Gastrocnemius medialis (tissue), 4 donors: ENCODE measurements at regions not wholly inside any gene's neighbourhood (a gene's known extent, or its start where the extent isn't known, plus 50 kb on each side); places are given as distances from the start of the nearest gene placed in this dataset.

Source experiments
- ATAC-seq, 2 donors: fragments of 150-250 bp; one replicate each; pipeline ENCODE4 v1.9.1; 2016
- DNase-seq, 2 donors: peaks; one replicate each; pipeline ENCODE4 v3.0.0-alpha.2; 2019
- H3K27ac ChIP-seq, 4 donors: fragments of 200-600 bp; sonication (generic); 1 replicate in 1 of 4; 2 replicates in 3 of 4; pipeline ENCODE4 v1.5.1; 2016 to 2018; ENCODE audit warnings: mild to moderate bottlenecking in 2 of 4, moderate library complexity in 1 of 4
- H3K27me3 ChIP-seq, 3 donors: fragments of 200-600 bp; sonication (generic) in 2 of 3; 1 replicate in 1 of 3; 2 replicates in 2 of 3; pipeline versions ENCODE4 v1.5.1 to v1.6.0; 2016 to 2019; ENCODE audit warnings: mild to moderate bottlenecking in 1 of 3, moderate library complexity in 1 of 3
- H3K36me3 ChIP-seq, 2 donors: fragments of 200-600 bp; sonication (generic) in 1 of 2; one replicate each; pipeline ENCODE4 v1.5.1; 2017 to 2018
- H3K4me1 ChIP-seq, 2 donors: fragments of 200-600 bp; sonication (generic) in 1 of 2; one replicate each; pipeline ENCODE4 v1.5.1; 2016 to 2017; ENCODE audit warnings: mild to moderate bottlenecking in 2 of 2
- H3K4me3 ChIP-seq, 4 donors: fragments of 200-600 bp; sonication (generic) in 3 of 4; 1 replicate in 1 of 4; 2 replicates in 3 of 4; pipeline ENCODE4 v1.5.1; 2016 to 2019; ENCODE audit warnings: mild to moderate bottlenecking in 2 of 4
- H3K9me3 ChIP-seq, 3 donors: fragments of 200-600 bp; sonication (generic) in 2 of 3; 1 replicate in 1 of 3; 2 replicates in 2 of 3; pipeline ENCODE4 v1.5.1; 2016 to 2019
- CTCF ChIP-seq, 5 experiments: fragments of 450-650 bp in 3 of 5; fragments of 200-600 bp in 2 of 5; sonication (generic) in 2 of 5; IDR thresholded peaks in 4 of 5; conservative IDR thresholded peaks in 1 of 5; 1 replicate in 4 of 5; 2 replicates in 1 of 5; pipeline ENCODE4 v1.5.1; 2016 to 2019; ENCODE audit warnings: antibody characterized with exemption in 5 of 5, mild to moderate bottlenecking in 3 of 5, moderate library complexity in 3 of 5
- POLR2A ChIP-seq, 2 donors: fragments of 450-650 bp; IDR thresholded peaks; one replicate each; pipeline ENCODE4 v1.6.1; 2017; ENCODE audit warnings: antibody characterized with exemption in 2 of 2, mild to moderate bottlenecking in 2 of 2, moderate library complexity in 2 of 2
- in situ Hi-C, 4 donors: fragments of 200-750 bp; cut with MboI; loops; one replicate each; pipeline versions ENCODE4 v1.15.0 to v1.8.0; 2017; ENCODE audit warnings: low sequenced_read_pairs in 4 of 4
- intact Hi-C: fragments of 100-400 bp; cut with DNase I; formaldehyde crosslinking; loops from one replicate; pipeline ENCODE4 v1.15.1; 2023; ENCODE audit warnings: low total_unique reads

GRCh38 chr1:208857465-208857864 is 613.3 kb upstream of the PLXNA2 start:
- no peak for DNase-seq
- in situ Hi-C loops, result no loop called here

GRCh38 chr1:208858738-208859137 is 614.6 kb upstream of the PLXNA2 start:
- in situ Hi-C loops, result no loop called here
- Histone ChIP-seq H3K27me3 (no peaks in the 10 kb centered on the region), H3K4me3 (no peak overlapping the region), H3K9me3 (no peaks in the 10 kb centered on the region), H3K27ac (no peak overlapping the region), H3K36me3 (no peaks in the 10 kb centered on the region), H3K4me1 (no peaks in the 10 kb centered on the region)
- no peak for DNase-seq
- ATAC-seq, result no peak
- intact Hi-C loops, result no loop called here
- TF ChIP-seq POLR2A (IDR thresholded peaks at IDR 0.05), result no peak
- TF ChIP-seq CTCF (IDR thresholded peaks at IDR 0.05 in 4 of 5, conservative IDR thresholded peaks at IDR 0.05 in 1 of 5), result no peak

More at GRCh38 chr1:208857465-208857864, 613.3 kb upstream of the PLXNA2 start:
- no peaks in the 10 kb centered on the region for H3K36me3 ChIP-seq
- intact Hi-C loops, result no loop called here
- ATAC-seq, result no peak
- H3K4me3 ChIP-seq, result no peak overlapping the region
- no peak overlapping the region for H3K27ac ChIP-seq
- no peaks in the 10 kb centered on the region for H3K9me3 ChIP-seq
- no peak for TF ChIP-seq CTCF (IDR thresholded peaks at IDR 0.05 in 4 of 5, conservative IDR thresholded peaks at IDR 0.05 in 1 of 5)
- TF ChIP-seq POLR2A (IDR thresholded peaks at IDR 0.05), result no peak
- H3K4me1 ChIP-seq, result no peaks in the 10 kb centered on the region
- H3K27me3 ChIP-seq, result no peaks in the 10 kb centered on the region

- Histone ChIP-seq H3K27ac (no peak overlapping the region), H3K4me3 (no peak overlapping the region), H3K27me3 (no peaks in the 10 kb centered on the region), H3K4me1 (no peaks in the 10 kb centered on the region), H3K9me3 (no peaks in the 10 kb centered on the region), H3K36me3 (no peaks in the 10 kb centered on the region)
- DNase-seq, result no peak
- ATAC-seq, result no peak
- TF ChIP-seq CTCF (IDR thresholded peaks at IDR 0.05 in 4 of 5, conservative IDR thresholded peaks at IDR 0.05 in 1 of 5), result no peak
- no peak for TF ChIP-seq POLR2A (IDR thresholded peaks at IDR 0.05)
- in situ Hi-C loops (no loop called here), intact Hi-C loops (no loop called here)
Measured at GRCh38 chr1:208864366-208864965, 620.3 kb upstream of the PLXNA2 start.

GRCh38 chr1:208866386-208866955 is 622.3 kb upstream of the PLXNA2 start:
- no peaks in the 10 kb centered on the region for H3K27me3 ChIP-seq
- ATAC-seq (no peak), DNase-seq (no peak)
- in situ Hi-C loops, result no loop called here
- H3K4me3 ChIP-seq, result no peak overlapping the region
- H3K36me3 ChIP-seq, result no peaks in the 10 kb centered on the region
- intact Hi-C loops, result no loop called here
- no peak for TF ChIP-seq POLR2A (IDR thresholded peaks at IDR 0.05)
- no peak for TF ChIP-seq CTCF (IDR thresholded peaks at IDR 0.05 in 4 of 5, conservative IDR thresholded peaks at IDR 0.05 in 1 of 5)
- no peaks in the 10 kb centered on the region for H3K4me1 ChIP-seq
- no peak overlapping the region for H3K27ac ChIP-seq
- no peaks in the 10 kb centered on the region for H3K9me3 ChIP-seq

- intact Hi-C loops, result no loop called here
- TF ChIP-seq POLR2A (IDR thresholded peaks at IDR 0.05), result no peak
Measured at GRCh38 chr1:208868554-208868953, 624.4 kb upstream of the PLXNA2 start.

More at GRCh38 chr1:208868554-208868953, 624.4 kb upstream of the PLXNA2 start:
- H3K4me3 ChIP-seq, result no peak overlapping the region
- H3K9me3 ChIP-seq, result no peaks in the 10 kb centered on the region
- no peaks in the 10 kb centered on the region for H3K36me3 ChIP-seq
- H3K4me1 ChIP-seq, result no peaks in the 10 kb centered on the region
- H3K27ac ChIP-seq, result no peak overlapping the region
- H3K27me3 ChIP-seq, result no peaks in the 10 kb centered on the region
- DNase-seq (no peak), ATAC-seq (no peak)
- in situ Hi-C loops, result no loop called here
